ENCODE measurements at regions not wholly inside any gene's neighbourhood (a gene's known extent, or its start where the extent isn't known, plus 50 kb on each side); places are given as distances from the start of the nearest gene placed in this dataset.

GRCh38 chr3:148428862-148429605, 268.7 kb upstream of the AGTR1 start:
- TF ChIP-seq, protein P1, sequence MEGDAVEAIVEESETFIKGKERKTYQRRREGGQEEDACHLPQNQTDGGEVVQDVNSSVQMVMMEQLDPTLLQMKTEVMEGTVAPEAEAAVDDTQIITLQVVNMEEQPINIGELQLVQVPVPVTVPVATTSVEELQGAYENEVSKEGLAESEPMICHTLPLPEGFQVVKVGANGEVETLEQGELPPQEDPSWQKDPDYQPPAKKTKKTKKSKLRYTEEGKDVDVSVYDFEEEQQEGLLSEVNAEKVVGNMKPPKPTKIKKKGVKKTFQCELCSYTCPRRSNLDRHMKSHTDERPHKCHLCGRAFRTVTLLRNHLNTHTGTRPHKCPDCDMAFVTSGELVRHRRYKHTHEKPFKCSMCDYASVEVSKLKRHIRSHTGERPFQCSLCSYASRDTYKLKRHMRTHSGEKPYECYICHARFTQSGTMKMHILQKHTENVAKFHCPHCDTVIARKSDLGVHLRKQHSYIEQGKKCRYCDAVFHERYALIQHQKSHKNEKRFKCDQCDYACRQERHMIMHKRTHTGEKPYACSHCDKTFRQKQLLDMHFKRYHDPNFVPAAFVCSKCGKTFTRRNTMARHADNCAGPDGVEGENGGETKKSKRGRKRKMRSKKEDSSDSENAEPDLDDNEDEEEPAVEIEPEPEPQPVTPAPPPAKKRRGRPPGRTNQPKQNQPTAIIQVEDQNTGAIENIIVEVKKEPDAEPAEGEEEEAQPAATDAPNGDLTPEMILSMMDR (IDR thresholded peaks at IDR 0.05; ENCODE audit: insufficient read depth, low read length) = no peak
- TF ChIP-seq POLR2AphosphoS5 (IDR thresholded peaks at IDR 0.05; ENCODE audit: low read depth) (no peak), SPI1 (IDR thresholded peaks at IDR 0.05; ENCODE audit: borderline replicate concordance, low read depth) (no peak)
- TF ChIP-seq, protein P2, sequence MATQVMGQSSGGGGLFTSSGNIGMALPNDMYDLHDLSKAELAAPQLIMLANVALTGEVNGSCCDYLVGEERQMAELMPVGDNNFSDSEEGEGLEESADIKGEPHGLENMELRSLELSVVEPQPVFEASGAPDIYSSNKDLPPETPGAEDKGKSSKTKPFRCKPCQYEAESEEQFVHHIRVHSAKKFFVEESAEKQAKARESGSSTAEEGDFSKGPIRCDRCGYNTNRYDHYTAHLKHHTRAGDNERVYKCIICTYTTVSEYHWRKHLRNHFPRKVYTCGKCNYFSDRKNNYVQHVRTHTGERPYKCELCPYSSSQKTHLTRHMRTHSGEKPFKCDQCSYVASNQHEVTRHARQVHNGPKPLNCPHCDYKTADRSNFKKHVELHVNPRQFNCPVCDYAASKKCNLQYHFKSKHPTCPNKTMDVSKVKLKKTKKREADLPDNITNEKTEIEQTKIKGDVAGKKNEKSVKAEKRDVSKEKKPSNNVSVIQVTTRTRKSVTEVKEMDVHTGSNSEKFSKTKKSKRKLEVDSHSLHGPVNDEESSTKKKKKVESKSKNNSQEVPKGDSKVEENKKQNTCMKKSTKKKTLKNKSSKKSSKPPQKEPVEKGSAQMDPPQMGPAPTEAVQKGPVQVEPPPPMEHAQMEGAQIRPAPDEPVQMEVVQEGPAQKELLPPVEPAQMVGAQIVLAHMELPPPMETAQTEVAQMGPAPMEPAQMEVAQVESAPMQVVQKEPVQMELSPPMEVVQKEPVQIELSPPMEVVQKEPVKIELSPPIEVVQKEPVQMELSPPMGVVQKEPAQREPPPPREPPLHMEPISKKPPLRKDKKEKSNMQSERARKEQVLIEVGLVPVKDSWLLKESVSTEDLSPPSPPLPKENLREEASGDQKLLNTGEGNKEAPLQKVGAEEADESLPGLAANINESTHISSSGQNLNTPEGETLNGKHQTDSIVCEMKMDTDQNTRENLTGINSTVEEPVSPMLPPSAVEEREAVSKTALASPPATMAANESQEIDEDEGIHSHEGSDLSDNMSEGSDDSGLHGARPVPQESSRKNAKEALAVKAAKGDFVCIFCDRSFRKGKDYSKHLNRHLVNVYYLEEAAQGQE (IDR thresholded peaks at IDR 0.05; ENCODE audit: insufficient replicate concordance, low read depth) = no peak

All from HL-60 (cell line).